K562 (cell line): ENCODE measurements at regions not wholly inside any gene's neighbourhood (a gene's known extent, or its start where the extent isn't known, plus 50 kb on each side); places are given as distances from the start of the nearest gene placed in this dataset.

ENCODE experiments used
- ATF4 ChIP-seq: fragments of 450-650 bp; formaldehyde crosslinking; IDR thresholded peaks from 2 replicates; pipeline ENCODE4 v1.4.0; 2022; ENCODE audit warnings: mild to moderate bottlenecking, moderate library complexity
- CREB3 ChIP-seq: fragments of 450-650 bp; conservative IDR thresholded peaks from 2 replicates; pipeline ENCODE4 v1.6.1; 2016; ENCODE audit warnings: missing genetic modification characterization, low read depth, mild to moderate bottlenecking, missing compliant biosample characterization, moderate library complexity
- DLX4 ChIP-seq: fragments of 250-450 bp; sonication (Bioruptor Pico); IDR thresholded peaks from 2 replicates; pipeline ENCODE4 v1.6.1; 2021; ENCODE audit warnings: mild to moderate bottlenecking
- EZH2 ChIP-seq: IDR thresholded peaks from 2 replicates; pipeline ENCODE4 v1.6.1; 2012; ENCODE audit warnings: low read depth, mild to moderate bottlenecking, inconsistent platforms, low read length, borderline replicate concordance
- FOXJ2 ChIP-seq: fragments of 200-800 bp; sonication (Bioruptor generic); IDR thresholded peaks from 2 replicates; pipeline ENCODE4 v1.6.1; 2016; ENCODE audit warnings: missing genetic modification characterization, missing compliant biosample characterization
- POLR2H ChIP-seq: IDR thresholded peaks from 2 replicates; pipeline ENCODE4 v1.6.1; 2016; ENCODE audit warnings: missing genetic modification characterization, low read depth, mild to moderate bottlenecking, control low read depth, missing compliant biosample characterization, moderate library complexity
- RB1 ChIP-seq: fragments of 450-650 bp; IDR thresholded peaks from 2 replicates; pipeline ENCODE4 v1.6.1; 2017; ENCODE audit warnings: low read depth, mild to moderate bottlenecking
- SAFB ChIP-seq: fragments of 200-400 bp; formaldehyde crosslinking; IDR thresholded peaks from 2 replicates; pipeline ENCODE4 v1.6.1; 2017; ENCODE audit warnings: low read depth, low read length, borderline replicate concordance
- TAF15 ChIP-seq: fragments of 200-400 bp; formaldehyde crosslinking; IDR thresholded peaks from 2 replicates; pipeline ENCODE4 v1.6.1; 2017; ENCODE audit warnings: mild to moderate bottlenecking, low read depth, low read length, moderate library complexity
- TBP ChIP-seq: optimal IDR thresholded peaks from 2 replicates; pipeline ENCODE3; 2011; ENCODE audit warnings: low read depth, low read length, improper control_type of control experiment
- VEZF1 ChIP-seq: fragments of 200-800 bp; sonication (Bioruptor generic); IDR thresholded peaks from 2 replicates; pipeline ENCODE4 v1.6.1; 2017; ENCODE audit warnings: missing genetic modification characterization, missing compliant biosample characterization
- ZFX ChIP-seq: sonication (generic); formaldehyde crosslinking; IDR thresholded peaks from 2 replicates; pipeline ENCODE4 v1.8.0; 2022; ENCODE audit warnings: mild to moderate bottlenecking, missing genetic modification reagents, moderate library complexity
- ZNF12 ChIP-seq: sonication (generic); formaldehyde crosslinking; IDR thresholded peaks from 2 replicates; pipeline ENCODE4 v1.4.0; 2020; ENCODE audit warnings: mild to moderate bottlenecking, missing genetic modification reagents
- ZNF175 ChIP-seq: fragments of 200-800 bp; sonication (Bioruptor generic); IDR thresholded peaks from 2 replicates; pipeline ENCODE4 v1.6.1; 2016; ENCODE audit warnings: low read depth, mild to moderate bottlenecking, missing genetic modification characterization, missing compliant biosample characterization
- ZNF407 ChIP-seq: fragments of 450-650 bp; IDR thresholded peaks from 2 replicates; pipeline ENCODE4 v1.6.1; 2016; ENCODE audit warnings: low read depth
- ZNF766 ChIP-seq: fragments of 200-800 bp; sonication (Bioruptor generic); conservative IDR thresholded peaks from 2 replicates; pipeline ENCODE4 v1.6.1; 2016; ENCODE audit warnings: missing genetic modification characterization, missing compliant biosample characterization

GRCh38 chr12:116492703-116493324 lies 66.4 kb upstream of the MAP1LC3B2 start (continued):
- TF ChIP-seq DLX4 (CRISPR knock-in tag) = no peak
- TF ChIP-seq VEZF1 (CRISPR knock-in tag) = peak; percentile 49
- no peak for TF ChIP-seq EZH2
- TF ChIP-seq ZNF766 = peak; percentile 86
- 0 out of 2 replicates have a peak, but pooled peaks have one; percentile 63 for TF ChIP-seq ZNF175 (CRISPR knock-in tag)
- TF ChIP-seq FOXJ2 (tag) = peak; percentile 74
- TF ChIP-seq POLR2H (tag) = no peak
- TF ChIP-seq ZNF407 = peak; percentile 31; the same call in 1 of the 2 replicates
- peak; percentile 63 for TF ChIP-seq RB1
- no peak for TF ChIP-seq ATF4
- no peak for TF ChIP-seq SAFB
- TF ChIP-seq ZFX (CRISPR knock-in tag) = peak; percentile 31; the same call in 1 of the 2 replicates
- TF ChIP-seq TBP = no peak
- peak; percentile 93 for TF ChIP-seq CREB3 (tag)
- TF ChIP-seq ZNF12 (CRISPR knock-in tag) = no peak
- no peak for TF ChIP-seq TAF15
